K562 (cell line): ENCODE measurements at regions not wholly inside any gene's neighbourhood (a gene's known extent, or its start where the extent isn't known, plus 50 kb on each side); places are given as distances from the start of the nearest gene placed in this dataset.
A peak's percentile ranks its signal among the peaks of the same experiment; 100 is the strongest.

Experiments
- ATAC-seq: fragments of 200-7000 bp; cut with Tn5 transposase; 3 replicates; pipeline ENCODE4 v1.9.1; 2020; ENCODE audit warnings: moderate library complexity
- BruUV-seq: library from RNA; stranded (reverse); fragments of 400-500 nt; replicated peaks from 2 replicates; lab custom pipeline; 2021; lab: Mats Ljungman, UMichigan
- CTCF ChIA-PET: fragments of 300-600 bp; formaldehyde crosslinking; extraction: SDS; loops from one replicate; lab custom pipeline; 2021; ENCODE audit warnings: low intra/inter-chr PET ratio; lab: Yijun Ruan, JAX
- POLR2A ChIA-PET: fragments of 300-600, 350-650 bp; sonication (Branson Sonifier 250); formaldehyde crosslinking; extraction: SDS; loops from one replicate; lab custom pipeline; 2021; ENCODE audit warnings: antibody characterized with exemption, inconsistent platforms; lab: Yijun Ruan, JAX
- DNase-seq, 4 experiments: peaks; one replicate each; pipeline versions ENCODE4 v3.0.0 to v3.0.0-alpha.2; 2011 to 2018; ENCODE audit warnings: low spot score in 3 of 4, mixed read lengths in 3 of 4; ENCODE audit errors: extremely low read depth in 1 of 4
- FAIRE-seq: peaks from 2 replicates; lab custom pipeline; 2011; peaks lifted over from hg19 to GRCh38; lab: Jason Lieb, UNC
- H2AFZ ChIP-seq: 2 replicates; pipeline ENCODE4 v1.6.0; 2011; ENCODE audit warnings: low read depth, low read length, control low read depth, inconsistent platforms
- H3K27ac ChIP-seq: fragments of 200-600 bp; 3 replicates; pipeline ENCODE4 v1.8.0; 2011; ENCODE audit warnings: low read depth, mild to moderate bottlenecking, control low read depth, inconsistent platforms, low read length, moderate library complexity, mixed read lengths; ENCODE audit errors: extremely low read depth
- H3K27me3 ChIP-seq, 2 experiments: fragments of 300-600 bp in 1 of 2; 2 replicates in 1 of 2; 3 replicates in 1 of 2; pipeline versions ENCODE4 v1.6.0 to v1.8.0; 2011; ENCODE audit warnings: inconsistent platforms in 2 of 2, low read length in 2 of 2, mild to moderate bottlenecking in 1 of 2, mixed read lengths in 1 of 2, moderate library complexity in 1 of 2; ENCODE audit not compliant: control insufficient read depth in 2 of 2, insufficient read depth in 2 of 2
- H3K36me3 ChIP-seq: fragments of 300-600 bp; 3 replicates; pipeline ENCODE4 v1.8.0; 2011; ENCODE audit warnings: mild to moderate bottlenecking, low read length, inconsistent platforms; ENCODE audit not compliant: control insufficient read depth, insufficient read depth
- H3K4me1 ChIP-seq, 2 experiments: fragments of 200-600 bp in 1 of 2; replicated peaks in 1 of 2; 2 replicates in 1 of 2; 3 replicates in 1 of 2; pipeline versions ENCODE4 v1.5.1 to v1.8.0; 2011; ENCODE audit warnings: inconsistent platforms in 2 of 2, low read length in 2 of 2, mild to moderate bottlenecking in 1 of 2, mixed read lengths in 1 of 2, moderate library complexity in 1 of 2; ENCODE audit not compliant: control insufficient read depth in 2 of 2, insufficient read depth in 2 of 2
- H3K4me2 ChIP-seq: 2 replicates; pipeline ENCODE4 v1.6.1; 2011; ENCODE audit warnings: low read length, control low read depth, inconsistent platforms, mixed read lengths; ENCODE audit not compliant: insufficient read depth
- H3K4me3 ChIP-seq: fragments of 200-600 bp; sonication (generic), shearing (Covaris generic); 2 replicates; pipeline ENCODE4 v1.5.1; 2016; ENCODE audit warnings: control low read depth, inconsistent platforms
- H3K79me2 ChIP-seq: fragments of 200-600 bp; 3 replicates; pipeline ENCODE4 v1.8.0; 2011; ENCODE audit warnings: low read length, inconsistent platforms; ENCODE audit not compliant: control insufficient read depth, insufficient read depth
- H3K9ac ChIP-seq, 2 experiments: 2 replicates each; pipeline versions ENCODE4 v1.6.0 to v1.6.1; 2011; ENCODE audit warnings: low read depth in 2 of 2, low read length in 2 of 2, control low read depth in 1 of 2, inconsistent platforms in 1 of 2, mild to moderate bottlenecking in 1 of 2, mixed read lengths in 1 of 2; ENCODE audit not compliant: insufficient read depth in 1 of 2
- H3K9me1 ChIP-seq: one replicate; pipeline ENCODE4 v1.6.0; 2011; ENCODE audit warnings: inconsistent platforms, mild to moderate bottlenecking, low read length, moderate library complexity; ENCODE audit not compliant: control insufficient read depth, insufficient read depth
- H3K9me3 ChIP-seq: replicated peaks from 2 replicates; pipeline ENCODE4 v1.5.1; 2011; ENCODE audit warnings: low read depth, low read length, inconsistent platforms; ENCODE audit not compliant: control insufficient read depth, insufficient read depth
- H4K20me1 ChIP-seq: replicated peaks from 2 replicates; pipeline ENCODE4 v1.6.1; 2011; ENCODE audit warnings: low read length, inconsistent platforms, mixed read lengths; ENCODE audit not compliant: control insufficient read depth, insufficient read depth
- KLF1 ChIP-seq: fragments of 450-650 bp; IDR thresholded peaks from 2 replicates; pipeline ENCODE4 v1.6.1; 2016; ENCODE audit warnings: missing genetic modification characterization, missing compliant biosample characterization
- MAFF ChIP-seq: IDR thresholded peaks from 2 replicates; pipeline ENCODE4 v1.6.1; 2012; ENCODE audit warnings: low read length, improper control_type of control experiment
- MAFG ChIP-seq: fragments of 450-650 bp; conservative IDR thresholded peaks from 2 replicates; pipeline ENCODE4 v1.6.1; 2016; ENCODE audit warnings: missing genetic modification characterization, missing compliant biosample characterization
- MAFK ChIP-seq: IDR thresholded peaks from 2 replicates; pipeline ENCODE4 v1.6.1; 2011; ENCODE audit warnings: low read length, improper control_type of control experiment
- NFE2 ChIP-seq: IDR thresholded peaks from 2 replicates; pipeline ENCODE4 v1.6.1; 2014; ENCODE audit warnings: antibody characterized with exemption, low read depth
- NFE2L1 ChIP-seq: fragments of 450-650 bp; IDR thresholded peaks from 2 replicates; pipeline ENCODE4 v1.6.1; 2016; ENCODE audit warnings: missing genetic modification characterization, low read depth, mild to moderate bottlenecking, missing compliant biosample characterization, moderate library complexity, borderline replicate concordance
- POLR2H ChIP-seq: IDR thresholded peaks from 2 replicates; pipeline ENCODE4 v1.6.1; 2016; ENCODE audit warnings: missing genetic modification characterization, low read depth, mild to moderate bottlenecking, control low read depth, missing compliant biosample characterization, moderate library complexity
- PRMT5 ChIP-seq: sonication (generic); formaldehyde crosslinking; IDR thresholded peaks from 2 replicates; pipeline ENCODE4 v1.5.0; 2020; ENCODE audit warnings: missing genetic modification reagents
- SMARCA4 ChIP-seq: fragments of 450-650 bp; IDR thresholded peaks from 2 replicates; pipeline ENCODE4 v1.6.1; 2016
- SP2 ChIP-seq: IDR thresholded peaks from 2 replicates; pipeline ENCODE4 v1.6.1; 2011; ENCODE audit warnings: mild to moderate bottlenecking, low read depth, low read length, moderate library complexity; ENCODE audit not compliant: poor library complexity, severe bottlenecking; ENCODE audit errors: extremely low read depth
- ZNF316 ChIP-seq: fragments of 450-650 bp; IDR thresholded peaks from 2 replicates; pipeline ENCODE4 v1.6.1; 2016
- ZNF717 ChIP-seq: fragments of 250-450 bp; sonication (Bioruptor Pico); IDR thresholded peaks from 2 replicates; pipeline ENCODE4 v1.5.0; 2021
- WGBS: fragments of 100-300 bp; shearing (Covaris generic); methylation state at CpG from one replicate; pipeline ENCODE4 v1.1.6; 2016; ENCODE audit warnings: low coverage, mixed read lengths; ENCODE audit not compliant: insufficient coverage; ENCODE audit errors: missing lambda C conversion rate; 5-methylcytosine and 5-hydroxymethylcytosine counted together
- in situ Hi-C: fragments of 300-500 bp; cut with MboI; formaldehyde crosslinking; loops from 4 replicates; pipeline ENCODE4 v1.15.0; 2018; ENCODE audit warnings: inconsistent platforms, mixed read lengths
- intact Hi-C: fragments of 100-400 bp; cut with micrococcal nuclease; formaldehyde crosslinking; loops from 2 replicates; pipeline ENCODE4 v1.14.2; 2022
- TF ChIP-seq, protein P1 (sequence below): fragments of 450-650 bp; IDR thresholded peaks from 2 replicates; pipeline ENCODE4 v1.6.1; 2016; ENCODE audit warnings: low read depth

DNA sequence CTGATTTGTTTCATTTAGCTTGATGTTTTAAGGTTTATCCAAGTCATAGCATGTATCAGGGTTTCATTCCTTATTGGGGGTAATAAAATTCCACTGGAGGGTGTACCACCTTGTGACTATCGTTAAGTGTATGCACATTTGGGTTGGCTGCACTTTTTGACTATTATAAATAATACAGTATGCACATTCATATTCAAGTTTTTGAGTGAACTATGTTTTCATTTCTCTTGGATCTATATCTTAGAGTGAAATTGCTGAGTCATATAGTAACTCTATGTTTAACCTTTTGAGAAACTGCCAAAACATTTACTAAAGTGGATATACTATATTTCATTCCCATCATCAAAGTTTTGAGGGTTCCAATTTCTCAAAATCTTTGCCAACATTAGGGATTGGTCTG is 952.7 kb downstream of the TDRD15 start:
- Histone ChIP-seq H3K4me3 (no peak overlapping the region), H3K27ac (no peak overlapping the region), H3K79me2 (no peaks in the 10 kb centered on the region), H3K4me2 (no peak overlapping the region), H3K9ac (no peak overlapping the region), H3K4me1 (no peaks in the 10 kb centered on the region), H4K20me1 (no peaks in the 10 kb centered on the region), H3K27me3 (no peaks in the 10 kb centered on the region), H3K9me1 (no peaks in the 10 kb centered on the region), H3K36me3 (no peaks in the 10 kb centered on the region), H2AFZ (no peak overlapping the region), H3K9me3 (no peaks in the 10 kb centered on the region)
- ChIA-PET POLR2A (no interaction called here), CTCF (no interaction called here)
- ATAC-seq (no peak), FAIRE-seq (no peak), DNase-seq (no peak)
- in situ Hi-C loops, result no loop called here
- BruUV-seq, result no TSS peak
- intact Hi-C loops, result no loop called here
- WGBS, result 0% methylated on average over 1 of the region's 1 CpG
- TF ChIP-seq MAFK (peak; percentile 28; the same call in 1 of the 2 replicates), NFE2L1 (tag) (peak; percentile 37; the same call in 1 of the 2 replicates), NFE2 (0 out of 2 replicates have a peak, but pooled peaks have one; percentile 17), ZNF717 (CRISPR knock-in tag) (no peak), ZNF316 (peak; percentile 51), SP2 (no peak), MAFF (peak; percentile 10; the same call in 1 of the 2 replicates), MAFG (tag) (peak; percentile 71), PRMT5 (CRISPR knock-in tag) (no peak), POLR2H (tag) (no peak), KLF1 (no peak), SMARCA4 (no peak)
- TF ChIP-seq, protein P1, sequence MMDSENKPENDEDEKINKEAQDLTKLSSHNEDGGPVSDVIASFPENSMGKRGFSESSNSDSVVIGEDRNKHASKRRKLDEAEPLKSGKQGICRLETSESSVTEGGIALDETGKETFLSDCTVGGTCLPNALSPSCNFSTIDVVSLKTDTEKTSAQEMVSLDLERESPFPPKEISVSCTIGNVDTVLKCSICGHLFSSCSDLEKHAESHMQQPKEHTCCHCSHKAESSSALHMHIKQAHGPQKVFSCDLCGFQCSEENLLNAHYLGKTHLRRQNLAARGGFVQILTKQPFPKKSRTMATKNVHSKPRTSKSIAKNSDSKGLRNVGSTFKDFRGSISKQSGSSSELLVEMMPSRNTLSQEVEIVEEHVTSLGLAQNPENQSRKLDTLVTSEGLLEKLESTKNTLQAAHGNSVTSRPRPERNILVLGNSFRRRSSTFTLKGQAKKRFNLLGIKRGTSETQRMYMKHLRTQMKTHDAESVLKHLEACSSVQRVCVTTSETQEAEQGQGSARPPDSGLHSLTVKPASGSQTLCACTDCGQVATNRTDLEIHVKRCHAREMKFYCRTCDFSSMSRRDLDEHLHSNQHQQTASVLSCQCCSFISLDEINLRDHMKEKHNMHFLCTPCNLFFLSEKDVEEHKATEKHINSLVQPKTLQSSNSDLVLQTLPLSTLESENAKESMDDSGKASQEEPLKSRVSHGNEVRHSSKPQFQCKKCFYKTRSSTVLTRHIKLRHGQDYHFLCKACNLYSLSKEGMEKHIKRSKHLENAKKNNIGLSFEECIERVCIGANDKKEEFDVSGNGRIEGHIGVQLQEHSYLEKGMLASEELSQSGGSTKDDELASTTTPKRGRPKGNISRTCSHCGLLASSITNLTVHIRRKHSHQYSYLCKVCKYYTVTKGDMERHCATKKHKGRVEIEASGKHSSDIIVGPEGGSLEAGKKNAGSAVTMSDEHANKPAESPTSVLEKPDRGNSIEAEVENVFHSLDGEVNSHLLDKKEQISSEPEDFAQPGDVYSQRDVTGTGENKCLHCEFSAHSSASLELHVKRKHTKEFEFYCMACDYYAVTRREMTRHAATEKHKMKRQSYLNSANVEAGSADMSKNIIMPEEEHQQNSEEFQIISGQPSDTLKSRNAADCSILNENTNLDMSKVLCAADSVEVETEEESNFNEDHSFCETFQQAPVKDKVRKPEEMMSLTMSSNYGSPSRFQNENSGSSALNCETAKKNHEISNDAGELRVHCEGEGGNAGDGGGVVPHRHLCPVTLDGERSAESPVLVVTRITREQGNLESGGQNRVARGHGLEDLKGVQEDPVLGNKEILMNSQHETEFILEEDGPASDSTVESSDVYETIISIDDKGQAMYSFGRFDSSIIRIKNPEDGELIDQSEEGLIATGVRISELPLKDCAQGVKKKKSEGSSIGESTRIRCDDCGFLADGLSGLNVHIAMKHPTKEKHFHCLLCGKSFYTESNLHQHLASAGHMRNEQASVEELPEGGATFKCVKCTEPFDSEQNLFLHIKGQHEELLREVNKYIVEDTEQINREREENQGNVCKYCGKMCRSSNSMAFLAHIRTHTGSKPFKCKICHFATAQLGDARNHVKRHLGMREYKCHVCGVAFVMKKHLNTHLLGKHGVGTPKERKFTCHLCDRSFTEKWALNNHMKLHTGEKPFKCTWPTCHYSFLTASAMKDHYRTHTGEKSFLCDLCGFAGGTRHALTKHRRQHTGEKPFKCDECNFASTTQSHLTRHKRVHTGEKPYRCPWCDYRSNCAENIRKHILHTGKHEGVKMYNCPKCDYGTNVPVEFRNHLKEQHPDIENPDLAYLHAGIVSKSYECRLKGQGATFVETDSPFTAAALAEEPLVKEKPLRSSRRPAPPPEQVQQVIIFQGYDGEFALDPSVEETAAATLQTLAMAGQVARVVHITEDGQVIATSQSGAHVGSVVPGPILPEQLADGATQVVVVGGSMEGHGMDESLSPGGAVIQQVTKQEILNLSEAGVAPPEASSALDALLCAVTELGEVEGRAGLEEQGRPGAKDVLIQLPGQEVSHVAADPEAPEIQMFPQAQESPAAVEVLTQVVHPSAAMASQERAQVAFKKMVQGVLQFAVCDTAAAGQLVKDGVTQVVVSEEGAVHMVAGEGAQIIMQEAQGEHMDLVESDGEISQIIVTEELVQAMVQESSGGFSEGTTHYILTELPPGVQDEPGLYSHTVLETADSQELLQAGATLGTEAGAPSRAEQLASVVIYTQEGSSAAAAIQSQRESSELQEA, result no peak
